Hepatocyte (in vitro differentiated cells): ENCODE measurements at regions not wholly inside any gene's neighbourhood (a gene's known extent, or its start where the extent isn't known, plus 50 kb on each side); places are given as distances from the start of the nearest gene placed in this dataset.
"Not testable (repeated sequence)": the region's sequence is repeated elsewhere in the genome, so short reads cannot be mapped to it uniquely, and the experiment has no call there.

Source experiments
- DNase-seq: peaks from one replicate; pipeline ENCODE4 v3.0.0-alpha.2; 2016; ENCODE audit warnings: low spot score
- H2AFZ ChIP-seq: fragments of 200-600 bp; sonication (generic); 2 replicates; pipeline ENCODE4 v1.6.0; 2016; ENCODE audit warnings: antibody characterized with exemption, mild to moderate bottlenecking
- H3K27ac ChIP-seq: fragments of 200-600 bp; sonication (generic); 2 replicates; pipeline ENCODE4 v1.5.1; 2016; ENCODE audit warnings: mild to moderate bottlenecking
- H3K27me3 ChIP-seq: fragments of 200-600 bp; sonication (generic); 2 replicates; pipeline ENCODE4 v1.6.1; 2016
- H3K36me3 ChIP-seq: fragments of 200-600 bp; sonication (generic); replicated peaks from 2 replicates; pipeline ENCODE4 v1.5.1; 2016; ENCODE audit warnings: low read depth; ENCODE audit not compliant: insufficient read depth
- H3K4me1 ChIP-seq: fragments of 200-600 bp; sonication (generic); 2 replicates; pipeline ENCODE4 v1.5.1; 2016; ENCODE audit warnings: mild to moderate bottlenecking, moderate library complexity; ENCODE audit not compliant: insufficient read depth
- H3K4me2 ChIP-seq: fragments of 200-600 bp; sonication (generic); 2 replicates; pipeline ENCODE4 v1.6.0; 2016
- H3K4me3 ChIP-seq: fragments of 200-600 bp; sonication (generic); 2 replicates; pipeline ENCODE4 v1.5.1; 2016; ENCODE audit warnings: mild to moderate bottlenecking
- H3K79me2 ChIP-seq: fragments of 200-600 bp; sonication (generic); 2 replicates; pipeline ENCODE4 v1.6.0; 2017; ENCODE audit warnings: mild to moderate bottlenecking
- H3K9me2 ChIP-seq: fragments of 200-600 bp; sonication (generic); replicated peaks from 2 replicates; pipeline ENCODE4 v1.6.0; 2017; ENCODE audit warnings: mild to moderate bottlenecking; ENCODE audit not compliant: insufficient read depth
- H3K9me3 ChIP-seq: fragments of 200-600 bp; sonication (generic); 2 replicates; pipeline ENCODE4 v1.5.1; 2016; ENCODE audit warnings: low read depth, mild to moderate bottlenecking
- H4K20me1 ChIP-seq: fragments of 200-600 bp; sonication (generic); 2 replicates; pipeline ENCODE4 v1.6.0; 2016; ENCODE audit warnings: mild to moderate bottlenecking; ENCODE audit not compliant: insufficient read depth, poor library complexity, severe bottlenecking
- EZH2 ChIP-seq: fragments of 200-600 bp; sonication (generic); IDR thresholded peaks from 2 replicates; pipeline ENCODE4 v1.6.1; 2016; ENCODE audit warnings: antibody characterized with exemption, mild to moderate bottlenecking, borderline replicate concordance
- EZH2phosphoT487 ChIP-seq: fragments of 200-600 bp; sonication (generic); IDR thresholded peaks from one replicate; pipeline ENCODE4 v1.6.1; 2018; ENCODE audit warnings: antibody characterized with exemption, mild to moderate bottlenecking, low read depth, moderate library complexity; ENCODE audit not compliant: unreplicated experiment, severe bottlenecking
- WGBS: methylation state at CpG from one replicate; pipeline ENCODE4 v1.1.6; 2016; ENCODE audit warnings: low lambda C conversion rate; ENCODE audit errors: missing lambda C conversion rate; 5-methylcytosine and 5-hydroxymethylcytosine counted together
- TF ChIP-seq, protein P1 (sequence below): fragments of 200-600 bp; sonication (generic); IDR thresholded peaks from 2 replicates; pipeline ENCODE4 v1.5.1; 2016; ENCODE audit warnings: antibody characterized with exemption, mild to moderate bottlenecking; ENCODE audit not compliant: poor library complexity

- Histone ChIP-seq H3K79me2 (no peaks in the 10 kb centered on the region), H3K36me3 (no peaks in the 10 kb centered on the region), H3K27me3 (peaks cover 43% of the 10 kb centered on the region), H4K20me1 (no peaks in the 10 kb centered on the region), H3K4me1 (peaks cover 4% of the 10 kb centered on the region), H3K4me3 (no peak overlapping the region), H3K9me2 (no peaks in the 10 kb centered on the region), H3K27ac (no peak overlapping the region), H2AFZ (no peak overlapping the region), H3K9me3 (no peaks in the 10 kb centered on the region), H3K4me2 (no peak overlapping the region)
- TF ChIP-seq, protein P1, sequence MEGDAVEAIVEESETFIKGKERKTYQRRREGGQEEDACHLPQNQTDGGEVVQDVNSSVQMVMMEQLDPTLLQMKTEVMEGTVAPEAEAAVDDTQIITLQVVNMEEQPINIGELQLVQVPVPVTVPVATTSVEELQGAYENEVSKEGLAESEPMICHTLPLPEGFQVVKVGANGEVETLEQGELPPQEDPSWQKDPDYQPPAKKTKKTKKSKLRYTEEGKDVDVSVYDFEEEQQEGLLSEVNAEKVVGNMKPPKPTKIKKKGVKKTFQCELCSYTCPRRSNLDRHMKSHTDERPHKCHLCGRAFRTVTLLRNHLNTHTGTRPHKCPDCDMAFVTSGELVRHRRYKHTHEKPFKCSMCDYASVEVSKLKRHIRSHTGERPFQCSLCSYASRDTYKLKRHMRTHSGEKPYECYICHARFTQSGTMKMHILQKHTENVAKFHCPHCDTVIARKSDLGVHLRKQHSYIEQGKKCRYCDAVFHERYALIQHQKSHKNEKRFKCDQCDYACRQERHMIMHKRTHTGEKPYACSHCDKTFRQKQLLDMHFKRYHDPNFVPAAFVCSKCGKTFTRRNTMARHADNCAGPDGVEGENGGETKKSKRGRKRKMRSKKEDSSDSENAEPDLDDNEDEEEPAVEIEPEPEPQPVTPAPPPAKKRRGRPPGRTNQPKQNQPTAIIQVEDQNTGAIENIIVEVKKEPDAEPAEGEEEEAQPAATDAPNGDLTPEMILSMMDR = no peak
- TF ChIP-seq EZH2 = no peak
- TF ChIP-seq EZH2phosphoT487 = no peak
- WGBS = 72% methylated on average over 16 of the region's 16 CpGs
- no peak for DNase-seq
These were observed 66.1 kb upstream of the WNT4 start for GRCh38 chr1:22208973-22209378.

DNA sequence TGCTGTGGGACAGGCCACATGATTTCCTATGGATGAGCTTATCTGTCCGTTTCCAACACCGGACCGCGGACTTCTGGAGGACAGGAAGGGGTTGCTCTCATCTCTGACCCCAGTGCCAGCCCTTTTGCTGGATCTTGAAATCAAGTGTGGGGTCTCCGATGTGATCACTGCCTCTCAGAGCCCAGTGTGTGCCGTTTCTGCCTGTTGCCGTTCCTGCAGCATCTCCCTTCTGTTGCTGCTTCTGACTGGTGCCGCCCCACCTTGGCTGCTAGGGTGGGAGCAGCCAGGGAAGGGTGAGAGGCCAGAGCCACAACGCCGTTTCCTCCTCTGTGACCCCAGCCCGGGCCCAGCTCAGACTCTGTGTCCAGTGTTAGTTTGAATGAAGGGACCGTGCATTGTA is 67.3 kb upstream of the WNT4 start:
- TF ChIP-seq, protein P1 = no peak
- TF ChIP-seq EZH2phosphoT487 (no peak), EZH2 (no peak)
- Histone ChIP-seq H3K79me2 (no peaks in the 10 kb centered on the region), H3K27me3 (peaks cover 43% of the 10 kb centered on the region), H3K4me1 (peaks cover 4% of the 10 kb centered on the region), H3K4me3 (no peak overlapping the region), H3K9me3 (no peaks in the 10 kb centered on the region), H2AFZ (no peak overlapping the region), H3K4me2 (no peak overlapping the region), H3K27ac (no peak overlapping the region), H3K36me3 (no peaks in the 10 kb centered on the region), H4K20me1 (no peaks in the 10 kb centered on the region), H3K9me2 (no peaks in the 10 kb centered on the region)
- WGBS = 92% methylated on average over 11 of the region's 12 CpGs
- DNase-seq = no peak

DNA sequence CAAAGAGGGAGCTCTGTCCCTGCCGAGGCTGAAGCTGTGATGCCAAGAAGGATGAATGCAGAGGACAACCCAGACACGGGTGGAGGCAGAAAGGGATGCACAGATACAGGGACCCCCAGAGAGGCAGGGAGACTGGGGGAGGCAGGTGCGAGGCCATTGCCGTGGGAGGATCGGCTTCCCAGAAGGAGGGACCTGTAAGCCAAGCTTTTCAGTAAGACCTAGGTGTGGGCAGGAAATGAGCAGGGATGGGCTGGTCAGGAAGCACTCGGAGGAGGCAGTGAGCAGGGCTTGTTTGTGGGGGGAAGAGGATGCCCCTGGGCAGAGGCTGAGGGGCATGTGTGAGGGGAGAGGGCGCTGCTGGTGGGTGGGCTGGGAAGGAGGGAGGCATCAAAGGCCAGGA is 67.7 kb upstream of the WNT4 start:
- Histone ChIP-seq H3K9me2 (no peaks in the 10 kb centered on the region), H3K4me2 (no peak overlapping the region), H3K79me2 (no peaks in the 10 kb centered on the region), H2AFZ (no peak overlapping the region), H3K27me3 (peaks cover 43% of the 10 kb centered on the region), H3K4me3 (no peak overlapping the region), H3K27ac (no peak overlapping the region), H3K9me3 (no peaks in the 10 kb centered on the region), H3K36me3 (no peaks in the 10 kb centered on the region), H4K20me1 (no peaks in the 10 kb centered on the region), H3K4me1 (peaks cover 4% of the 10 kb centered on the region)
- TF ChIP-seq EZH2phosphoT487 = no peak
- TF ChIP-seq EZH2 = no peak
- TF ChIP-seq, protein P1 = no peak
- DNase-seq = no peak
- WGBS = 86% methylated on average over 7 of the region's 7 CpGs

DNA sequence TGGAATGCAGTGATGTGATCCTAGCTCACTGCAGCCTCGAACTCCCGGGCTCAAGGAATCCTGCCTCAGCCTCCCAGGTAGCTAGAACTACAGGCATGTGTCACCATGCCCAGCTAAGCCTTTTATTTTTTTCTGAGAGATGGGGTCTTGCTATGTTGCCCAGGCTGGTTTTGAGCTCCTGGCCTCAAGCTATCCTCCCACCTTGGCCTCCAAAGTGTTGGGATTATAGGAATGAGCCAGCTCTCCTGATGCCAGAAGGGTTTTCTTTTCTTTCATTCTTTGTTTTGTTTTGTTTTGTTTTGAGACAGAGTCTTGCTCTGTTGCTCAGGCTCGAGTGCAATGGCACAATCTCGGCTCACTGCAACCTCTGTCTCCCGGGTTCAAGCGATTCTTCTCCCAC is 68.6 kb upstream of the WNT4 start:
- not testable (repeated sequence) for H3K4me3 ChIP-seq, H4K20me1 ChIP-seq, H3K4me2 ChIP-seq, H2AFZ ChIP-seq, H3K9me3 ChIP-seq, H3K79me2 ChIP-seq, H3K9me2 ChIP-seq, DNase-seq, H3K4me1 ChIP-seq, H3K36me3 ChIP-seq, H3K27ac ChIP-seq
- H3K27me3 ChIP-seq = peaks cover 43% of the 10 kb centered on the region
- WGBS = 96% methylated on average over 6 of the region's 6 CpGs
